WERI-Rb-1 (cell line): ENCODE measurements at regions not wholly inside any gene's neighbourhood (a gene's known extent, or its start where the extent isn't known, plus 50 kb on each side); places are given as distances from the start of the nearest gene placed in this dataset.

Experiments used
- DNase-seq: peaks from one replicate; pipeline ENCODE4 v3.0.0-alpha.2; 2020
- H3K27ac ChIP-seq: fragments of 250-450 bp; sonication (Bioruptor Pico); 2 replicates; pipeline ENCODE4 v1.5.1; 2020; ENCODE audit warnings: mild to moderate bottlenecking, moderate library complexity
- H3K27me3 ChIP-seq: fragments of 250-450 bp; sonication (Bioruptor Pico); 2 replicates; pipeline ENCODE4 v1.5.1; 2021; ENCODE audit warnings: mild to moderate bottlenecking, low read depth, moderate library complexity; ENCODE audit not compliant: insufficient read depth, severe bottlenecking
- H3K36me3 ChIP-seq: fragments of 250-450 bp; sonication (Bioruptor Pico); 2 replicates; pipeline ENCODE4 v1.5.1; 2020; ENCODE audit warnings: mild to moderate bottlenecking, moderate library complexity
- H3K4me3 ChIP-seq: 2 replicates; pipeline ENCODE4 v1.5.1; 2011; ENCODE audit warnings: low read depth, mild to moderate bottlenecking, control low read depth, low read length
- H3K9me3 ChIP-seq: fragments of 250-450 bp; sonication (Bioruptor Pico); 2 replicates; pipeline ENCODE4 v1.5.1; 2021; ENCODE audit warnings: mild to moderate bottlenecking, moderate library complexity; ENCODE audit not compliant: severe bottlenecking
- CTCF ChIP-seq: IDR thresholded peaks from 2 replicates; pipeline ENCODE4 v1.5.1; 2011; ENCODE audit warnings: low read depth, mild to moderate bottlenecking, control low read depth, inconsistent platforms, low read length

- H3K36me3 ChIP-seq, result no peaks in the 10 kb centered on the region
- no peak for TF ChIP-seq CTCF
- no peak for DNase-seq
- H3K4me3 ChIP-seq, result no peak overlapping the region
- H3K9me3 ChIP-seq, result no peaks in the 10 kb centered on the region
- H3K27ac ChIP-seq, result no peak overlapping the region
- no peaks in the 10 kb centered on the region for H3K27me3 ChIP-seq
Measured at GRCh38 chr19:27671876-27672275, 1541.1 kb downstream of the UQCRFS1 start.

- no peaks in the 10 kb centered on the region for H3K36me3 ChIP-seq
- H3K27me3 ChIP-seq, result no peaks in the 10 kb centered on the region
- H3K27ac ChIP-seq, result no peak overlapping the region
- H3K4me3 ChIP-seq, result no peak overlapping the region
- peaks cover 14% of the 10 kb centered on the region for H3K9me3 ChIP-seq
- no peak for TF ChIP-seq CTCF
- no peak for DNase-seq
Measured at GRCh38 chr19:27660428-27660827, 1552.5 kb downstream of the UQCRFS1 start.

GRCh38 chr19:27657271-27658051 lies 1555.5 kb downstream of the UQCRFS1 start:
- Histone ChIP-seq H3K27ac (no peak overlapping the region), H3K4me3 (no peak overlapping the region), H3K36me3 (no peaks in the 10 kb centered on the region), H3K27me3 (no peaks in the 10 kb centered on the region), H3K9me3 (peaks cover 14% of the 10 kb centered on the region)
- no peak for DNase-seq
- no peak for TF ChIP-seq CTCF

- Histone ChIP-seq H3K9me3 (peaks cover 10% of the 10 kb centered on the region), H3K27ac (no peak overlapping the region), H3K27me3 (no peaks in the 10 kb centered on the region), H3K4me3 (no peak overlapping the region), H3K36me3 (no peaks in the 10 kb centered on the region)
- no peak for TF ChIP-seq CTCF
- no peak for DNase-seq
Measured at GRCh38 chr19:27654266-27654990, 1558.5 kb downstream of the UQCRFS1 start.

- H3K27me3 ChIP-seq, result no peaks in the 10 kb centered on the region
- no peaks in the 10 kb centered on the region for H3K36me3 ChIP-seq
- H3K27ac ChIP-seq, result no peak overlapping the region
- no peak for TF ChIP-seq CTCF
- no peak overlapping the region for H3K4me3 ChIP-seq
- DNase-seq, result no peak
- peaks cover 2% of the 10 kb centered on the region for H3K9me3 ChIP-seq
Measured at GRCh38 chr19:27652796-27653195, 1560.2 kb downstream of the UQCRFS1 start.
